AG09309 (cell line): ENCODE measurements at regions not wholly inside any gene's neighbourhood (a gene's known extent, or its start where the extent isn't known, plus 50 kb on each side); places are given as distances from the start of the nearest gene placed in this dataset.

Experiments
- DNase-seq: peaks from one replicate; pipeline ENCODE4 v3.0.0-alpha.2; 2010; ENCODE audit warnings: low read depth
- H3K4me3 ChIP-seq: 2 replicates; pipeline ENCODE4 v1.5.1; 2011; ENCODE audit warnings: mild to moderate bottlenecking, low read depth, low read length, moderate library complexity; ENCODE audit not compliant: control insufficient read depth
- TF ChIP-seq, protein P1 (sequence below): IDR thresholded peaks from 2 replicates; pipeline ENCODE4 v1.5.1; 2011; ENCODE audit warnings: mild to moderate bottlenecking, low read depth, low read length, inconsistent platforms; ENCODE audit not compliant: insufficient read depth, control insufficient read depth; ENCODE audit errors: missing control alignments

DNA sequence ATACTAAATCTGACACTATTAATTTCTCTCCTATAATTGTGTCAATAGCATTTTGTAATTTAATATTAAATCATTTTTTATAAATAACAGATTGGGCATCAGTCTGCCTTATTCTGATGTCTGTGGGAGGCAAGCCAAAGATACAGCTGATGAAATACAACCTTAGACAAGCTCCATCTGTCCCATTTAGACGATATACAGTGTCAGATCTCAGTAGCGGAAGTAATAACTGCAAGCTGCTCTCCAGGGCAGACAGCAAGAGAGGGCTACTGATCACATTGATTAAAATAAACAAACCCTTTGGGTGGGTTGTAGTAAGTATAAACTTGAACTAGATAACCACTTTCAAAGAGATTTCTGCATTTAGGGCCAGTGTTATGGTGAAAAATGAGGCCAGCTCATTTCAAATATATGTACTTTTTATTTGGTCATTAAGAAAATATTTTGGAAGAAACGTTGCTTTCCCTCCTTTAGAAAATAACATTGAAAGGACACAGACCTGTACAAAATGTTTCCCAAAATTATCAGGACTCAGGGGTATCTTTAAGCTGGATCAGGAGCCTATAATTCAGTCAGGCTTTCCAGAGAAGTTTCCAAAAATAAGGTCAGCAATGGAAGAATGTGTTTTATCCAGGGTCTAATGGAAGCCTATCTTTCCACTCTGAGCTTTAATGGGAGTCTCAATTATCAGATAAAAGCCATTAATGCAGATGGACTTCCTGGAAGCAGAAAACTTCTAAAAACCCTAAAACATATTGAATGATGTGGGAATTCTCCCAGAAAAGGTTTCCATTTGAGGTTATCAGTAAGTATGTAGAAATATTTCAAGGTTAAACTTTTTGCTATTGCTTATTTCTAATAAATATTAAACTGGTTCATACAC, 1028.8 kb upstream of the IGFBP7 start:
- TF ChIP-seq, protein P1, sequence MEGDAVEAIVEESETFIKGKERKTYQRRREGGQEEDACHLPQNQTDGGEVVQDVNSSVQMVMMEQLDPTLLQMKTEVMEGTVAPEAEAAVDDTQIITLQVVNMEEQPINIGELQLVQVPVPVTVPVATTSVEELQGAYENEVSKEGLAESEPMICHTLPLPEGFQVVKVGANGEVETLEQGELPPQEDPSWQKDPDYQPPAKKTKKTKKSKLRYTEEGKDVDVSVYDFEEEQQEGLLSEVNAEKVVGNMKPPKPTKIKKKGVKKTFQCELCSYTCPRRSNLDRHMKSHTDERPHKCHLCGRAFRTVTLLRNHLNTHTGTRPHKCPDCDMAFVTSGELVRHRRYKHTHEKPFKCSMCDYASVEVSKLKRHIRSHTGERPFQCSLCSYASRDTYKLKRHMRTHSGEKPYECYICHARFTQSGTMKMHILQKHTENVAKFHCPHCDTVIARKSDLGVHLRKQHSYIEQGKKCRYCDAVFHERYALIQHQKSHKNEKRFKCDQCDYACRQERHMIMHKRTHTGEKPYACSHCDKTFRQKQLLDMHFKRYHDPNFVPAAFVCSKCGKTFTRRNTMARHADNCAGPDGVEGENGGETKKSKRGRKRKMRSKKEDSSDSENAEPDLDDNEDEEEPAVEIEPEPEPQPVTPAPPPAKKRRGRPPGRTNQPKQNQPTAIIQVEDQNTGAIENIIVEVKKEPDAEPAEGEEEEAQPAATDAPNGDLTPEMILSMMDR, result no peak
- no peak overlapping the region for H3K4me3 ChIP-seq
- no peak for DNase-seq

DNA sequence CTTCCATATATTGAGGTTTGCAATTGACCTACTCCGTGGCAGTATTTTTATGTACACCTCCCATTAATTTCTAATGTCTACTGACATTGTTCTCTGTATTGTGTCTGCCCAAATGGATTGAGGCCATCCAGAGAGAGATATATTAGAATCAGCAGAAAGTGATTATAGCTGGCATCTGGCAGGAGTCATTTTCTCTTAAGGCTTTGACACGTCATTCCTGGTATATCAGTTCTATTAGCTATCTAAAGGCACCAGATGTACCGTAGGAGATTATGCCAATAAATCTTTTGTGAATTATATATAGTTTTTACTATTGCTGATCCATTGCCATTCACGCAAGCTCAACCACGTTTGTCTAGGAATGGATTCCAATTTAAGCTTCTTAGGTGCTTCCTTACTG, 1026.4 kb upstream of the IGFBP7 start:
- no peak for DNase-seq
- TF ChIP-seq, protein P1, result no peak
- H3K4me3 ChIP-seq, result no peak overlapping the region

DNA sequence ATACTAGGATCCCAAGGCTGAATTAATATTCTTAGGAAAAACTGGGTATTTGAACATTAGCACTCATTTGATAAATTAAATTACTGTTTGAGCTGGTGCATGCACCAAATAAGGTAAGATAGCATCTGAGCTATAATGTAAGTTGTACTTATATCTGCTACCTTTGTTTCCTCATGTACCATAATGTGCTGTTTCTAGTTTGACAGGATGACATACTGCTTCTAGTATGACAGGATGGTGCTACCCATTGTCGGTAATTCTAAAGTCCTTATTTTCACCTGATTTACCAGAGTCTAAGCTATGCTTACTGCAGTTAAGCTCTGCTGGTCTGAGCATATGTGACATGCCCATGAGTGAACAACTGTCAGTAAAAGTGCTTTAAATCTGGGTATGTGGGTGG, 1017.5 kb upstream of the IGFBP7 start:
- DNase-seq, result no peak
- H3K4me3 ChIP-seq, result no peak overlapping the region
- TF ChIP-seq, protein P1, result no peak

DNA sequence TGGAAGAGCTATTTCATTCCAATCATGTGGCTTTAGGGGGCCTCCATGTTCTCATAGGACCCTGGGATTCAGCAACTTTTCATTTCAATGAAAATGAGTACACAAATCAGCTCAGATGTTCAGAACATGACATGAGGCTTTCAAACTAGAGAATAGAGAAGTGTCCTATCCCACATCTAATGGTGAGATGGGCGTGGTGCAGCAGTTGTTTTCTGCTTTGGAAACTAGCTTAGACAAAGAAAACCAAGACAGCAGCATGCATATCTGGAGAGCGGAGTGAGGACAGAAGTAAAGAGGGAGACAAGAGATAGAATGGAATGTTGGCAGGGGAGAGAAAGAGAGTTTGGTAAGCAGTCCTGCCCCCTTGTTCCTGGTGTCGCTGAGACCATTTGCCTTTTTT, 1009.1 kb upstream of the IGFBP7 start:
- no peak for DNase-seq
- TF ChIP-seq, protein P1, result no peak
- H3K4me3 ChIP-seq, result no peak overlapping the region

DNA sequence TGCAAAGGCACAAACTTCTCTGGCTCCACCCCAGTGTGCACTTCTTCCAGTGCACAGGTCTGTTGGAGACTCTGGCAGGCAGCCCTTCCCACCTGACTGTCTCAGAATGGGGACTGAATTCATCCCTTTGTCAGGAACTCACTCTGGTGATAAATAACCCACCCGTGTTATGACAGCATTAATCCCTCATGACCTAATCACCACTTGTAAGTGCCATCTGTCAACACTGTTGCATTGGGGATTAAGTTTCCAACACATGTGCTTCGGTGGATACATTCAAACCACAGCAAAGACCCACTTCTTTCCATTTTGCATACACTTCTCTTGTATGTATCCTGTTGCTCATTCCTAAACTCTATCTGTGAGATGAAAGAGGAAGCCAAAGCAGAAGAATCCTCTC, 1002.9 kb upstream of the IGFBP7 start:
- no peak for DNase-seq
- TF ChIP-seq, protein P1, result no peak
- H3K4me3 ChIP-seq, result no peak overlapping the region

DNA sequence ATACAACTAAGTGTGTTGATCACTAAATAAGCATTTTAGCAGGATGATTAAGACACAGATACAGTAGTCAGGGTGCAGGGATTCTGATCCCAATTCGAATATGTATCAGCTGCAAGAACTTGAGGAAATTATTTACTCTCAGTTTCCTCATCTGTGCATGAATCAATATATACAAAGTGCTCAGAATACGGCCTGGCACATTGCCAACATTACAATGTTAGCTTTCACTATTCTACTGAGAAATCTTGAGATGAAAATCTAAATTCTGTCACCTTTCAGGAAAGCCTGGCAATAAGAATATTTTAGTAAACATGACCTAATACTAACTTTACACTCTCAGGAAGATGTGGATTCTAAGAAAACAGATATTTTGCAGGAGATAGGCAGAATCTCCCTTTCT, 1001.6 kb upstream of the IGFBP7 start:
- no peak for DNase-seq
- H3K4me3 ChIP-seq, result no peak overlapping the region
- TF ChIP-seq, protein P1, result no peak
